Hematopoietic multipotent progenitor cell treated with erythropoietin and hydrocortisone succinate and interleukin-3 and kit ligand, for 4 days (in vitro differentiated cells): ENCODE measurements at regions not wholly inside any gene's neighbourhood (a gene's known extent, or its start where the extent isn't known, plus 50 kb on each side); places are given as distances from the start of the nearest gene placed in this dataset.
"Not testable (repeated sequence)": the region's sequence is repeated elsewhere in the genome, so short reads cannot be mapped to it uniquely, and the experiment has no call there.

Experiments
- DNase-seq: peaks from one replicate; pipeline ENCODE4 v3.0.0-alpha.2; 2015

DNA sequence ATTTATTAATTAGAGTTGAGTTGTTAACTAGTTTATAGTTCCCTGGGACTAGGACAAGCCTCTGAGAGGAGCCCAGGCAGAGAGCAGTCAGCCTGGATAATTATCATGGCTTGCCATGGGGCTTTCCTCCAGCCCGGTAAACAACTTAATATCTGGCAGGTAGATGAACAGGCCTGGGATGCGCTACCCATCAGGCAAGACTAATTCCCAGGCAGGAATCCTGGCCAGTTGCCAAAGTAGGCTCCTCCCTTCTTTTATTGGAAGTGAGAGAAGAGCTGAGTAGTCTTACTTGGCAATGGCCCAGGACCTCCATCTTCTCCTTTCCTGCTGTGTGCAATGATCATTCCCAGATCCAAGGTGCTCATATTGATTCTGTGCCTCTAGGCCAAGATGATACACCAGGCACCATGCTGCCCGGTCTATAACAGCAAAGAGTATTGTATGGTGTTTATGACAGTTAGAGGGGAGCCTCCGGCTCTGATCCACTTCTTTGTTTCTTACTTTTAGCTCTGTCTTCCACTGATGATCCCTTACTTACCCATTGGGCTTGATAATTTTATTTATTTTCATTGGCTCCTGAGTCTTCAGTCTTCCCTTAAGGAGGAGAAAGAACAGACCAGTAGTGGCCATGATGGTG, 408.7 kb downstream of the REEP3 start:
- no peak for DNase-seq

DNA sequence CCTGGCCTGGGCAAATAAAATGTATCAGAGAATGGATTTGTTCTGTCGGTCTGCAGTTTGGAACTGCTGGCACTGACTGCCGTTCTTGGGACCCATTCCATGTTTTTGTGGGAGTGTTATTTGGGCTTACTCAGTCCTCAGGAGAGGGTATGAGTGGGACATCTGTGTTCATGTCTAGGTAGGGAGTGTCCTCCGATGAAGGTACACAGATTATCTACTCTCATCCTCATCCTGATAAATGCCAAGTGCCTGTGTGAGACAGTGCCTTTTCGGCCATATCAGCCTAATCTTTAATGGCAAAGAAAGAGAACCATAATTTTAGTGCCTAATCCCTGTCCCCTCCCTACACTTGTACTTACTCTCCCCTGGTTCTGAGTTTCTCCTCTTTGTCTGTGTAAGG, 409.4 kb downstream of the REEP3 start:
- no peak for DNase-seq

DNA sequence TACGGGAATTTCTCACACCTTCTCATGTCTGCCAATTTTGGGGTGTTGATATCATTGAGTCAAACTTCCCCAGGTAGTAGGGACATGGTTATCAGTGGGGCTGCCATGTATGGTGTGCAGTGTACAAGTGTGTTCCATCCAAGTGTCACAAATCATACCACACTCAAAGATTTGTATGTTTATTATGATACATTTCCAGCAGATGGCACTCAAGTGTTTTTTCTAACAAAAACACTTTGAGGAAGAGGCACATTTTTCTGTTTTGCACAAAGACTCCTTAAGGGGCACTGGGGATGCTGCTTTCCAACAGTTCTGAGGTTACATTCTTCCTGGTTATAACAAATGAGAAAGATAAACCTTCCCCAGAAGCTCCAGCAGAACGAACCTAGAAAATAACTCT, 414.5 kb downstream of the REEP3 start:
- DNase-seq: peak; percentile 39

DNA sequence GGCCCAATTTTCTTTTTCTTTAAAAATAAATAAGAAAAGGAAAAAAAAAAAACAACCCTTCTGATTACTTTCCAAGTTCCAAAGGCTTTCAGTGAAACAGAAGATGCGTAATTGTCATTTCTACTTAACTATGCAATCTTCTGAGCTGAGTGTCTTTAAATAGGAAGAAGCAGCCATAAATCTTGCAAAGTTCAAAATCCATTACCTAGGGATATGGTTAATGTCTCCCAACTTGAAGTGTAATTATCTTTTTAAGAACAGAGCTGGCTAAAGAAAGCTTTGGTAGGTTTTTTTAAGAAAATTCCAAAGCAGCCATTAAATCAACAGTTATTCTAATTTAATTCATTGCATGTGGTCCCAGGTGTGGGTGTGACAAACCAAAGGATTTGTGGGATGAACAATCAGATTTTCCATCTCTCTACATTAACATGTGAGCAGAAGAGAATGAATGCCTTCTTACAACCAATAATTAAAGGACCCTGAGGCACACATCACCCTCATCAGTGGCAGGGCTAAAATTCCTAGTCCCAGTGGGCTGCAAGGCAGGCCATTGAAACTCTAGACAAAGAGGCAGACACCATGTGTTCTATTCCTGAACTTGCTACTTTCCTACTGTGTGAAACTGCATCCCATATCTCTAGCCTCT, 419.2 kb downstream of the REEP3 start:
- DNase-seq: no peak

DNA sequence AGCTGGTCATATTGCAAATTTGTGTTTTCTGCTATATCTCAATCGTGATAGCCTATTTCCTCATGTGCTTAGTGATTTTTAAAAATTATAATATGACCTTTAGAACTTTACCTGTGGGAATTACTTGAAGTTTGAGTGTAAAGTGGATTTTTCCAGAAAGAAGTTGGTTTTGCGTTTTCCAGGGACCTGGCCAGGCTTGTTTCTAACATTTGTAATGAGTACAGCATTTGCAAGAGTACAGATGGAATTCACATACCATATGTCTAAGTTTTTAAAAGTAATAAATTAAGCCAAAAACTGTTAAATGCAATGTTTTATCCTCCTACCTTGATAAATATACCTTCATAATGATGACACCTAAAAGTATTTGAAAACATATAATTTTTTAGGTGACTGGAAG, 443.2 kb downstream of the REEP3 start:
- DNase-seq: no peak

DNA sequence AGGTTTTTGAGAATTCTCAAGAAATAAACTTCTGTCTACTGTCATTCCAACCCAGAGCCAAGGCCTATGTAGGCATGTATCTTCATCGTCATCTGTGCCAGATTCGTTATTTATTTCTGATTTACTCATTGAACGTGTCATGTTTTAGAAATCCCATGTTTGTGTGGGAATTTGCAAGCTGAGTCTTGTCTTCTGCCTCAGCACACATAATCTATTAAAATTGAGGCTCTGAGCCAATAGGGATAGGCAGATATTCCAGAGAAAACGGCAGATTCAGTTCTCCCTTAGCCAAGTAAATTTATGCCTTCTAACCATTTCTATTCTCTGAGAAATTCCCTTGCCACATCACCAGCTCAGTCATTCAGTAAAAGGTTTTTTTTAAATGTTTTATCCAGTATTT, 444.6 kb downstream of the REEP3 start:
- DNase-seq: no peak

DNA sequence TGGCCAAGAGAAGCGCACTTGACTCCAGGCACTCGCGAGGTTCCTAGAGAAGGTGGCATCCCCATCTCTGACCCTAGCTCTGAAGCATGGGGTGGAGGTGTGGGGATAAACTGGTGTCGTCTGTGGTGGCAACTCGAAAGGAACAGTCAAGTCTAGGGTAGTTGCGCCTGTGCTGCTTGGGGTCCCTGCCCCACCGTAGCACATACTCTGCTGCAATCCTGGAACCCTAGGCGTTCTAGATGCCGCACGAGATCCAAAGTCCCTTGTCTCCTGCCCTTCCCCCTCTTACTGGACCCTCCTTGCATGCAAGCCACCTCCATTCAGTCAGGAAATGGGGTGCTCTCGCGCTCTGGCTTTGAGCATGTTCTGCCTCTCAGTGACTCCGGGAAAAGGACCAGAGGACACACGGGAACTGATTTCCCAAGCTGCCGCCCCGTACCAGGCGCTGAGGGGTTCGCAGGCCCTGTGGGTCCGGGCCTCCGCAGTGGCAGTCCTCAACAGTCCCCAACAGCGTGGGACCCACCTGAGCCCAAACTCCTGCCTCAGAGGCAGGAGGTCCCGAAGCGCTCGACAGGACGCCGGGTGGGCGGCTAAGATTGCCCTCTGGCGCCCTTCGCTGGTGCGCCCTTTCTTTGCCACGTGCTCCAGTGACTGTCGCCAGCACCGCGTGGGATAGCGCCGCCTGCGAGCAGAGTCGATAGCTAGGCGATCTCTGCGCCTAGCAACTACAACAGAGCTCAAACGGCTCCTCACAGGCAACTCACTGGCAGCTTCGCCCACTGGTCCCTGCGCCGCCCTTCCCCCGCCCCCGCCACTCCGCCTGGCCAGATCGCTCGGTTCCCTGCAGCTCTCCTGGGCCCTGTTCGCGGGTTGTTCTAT, 452.0 kb downstream of the REEP3 start:
- DNase-seq: no peak

DNA sequence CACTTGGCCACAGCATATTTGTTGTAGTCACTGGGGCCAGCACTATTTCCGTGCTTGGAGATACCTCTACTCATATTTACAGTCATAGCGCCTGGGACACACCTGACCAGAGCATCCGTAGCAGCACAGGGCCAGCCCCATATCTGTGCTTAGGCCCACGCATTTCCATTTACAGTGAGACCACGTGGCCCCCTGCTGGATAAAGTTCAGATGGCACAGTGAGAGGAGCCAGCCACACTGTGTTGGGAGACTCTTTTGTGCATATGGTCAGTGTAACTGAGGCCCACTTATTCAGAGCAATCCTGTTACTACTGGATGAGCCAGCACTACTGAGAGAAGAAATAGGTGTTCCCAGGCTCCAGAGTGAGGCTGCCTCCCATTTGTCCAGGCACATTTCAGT, 455.3 kb downstream of the REEP3 start:
- DNase-seq: peak; percentile 72

DNA sequence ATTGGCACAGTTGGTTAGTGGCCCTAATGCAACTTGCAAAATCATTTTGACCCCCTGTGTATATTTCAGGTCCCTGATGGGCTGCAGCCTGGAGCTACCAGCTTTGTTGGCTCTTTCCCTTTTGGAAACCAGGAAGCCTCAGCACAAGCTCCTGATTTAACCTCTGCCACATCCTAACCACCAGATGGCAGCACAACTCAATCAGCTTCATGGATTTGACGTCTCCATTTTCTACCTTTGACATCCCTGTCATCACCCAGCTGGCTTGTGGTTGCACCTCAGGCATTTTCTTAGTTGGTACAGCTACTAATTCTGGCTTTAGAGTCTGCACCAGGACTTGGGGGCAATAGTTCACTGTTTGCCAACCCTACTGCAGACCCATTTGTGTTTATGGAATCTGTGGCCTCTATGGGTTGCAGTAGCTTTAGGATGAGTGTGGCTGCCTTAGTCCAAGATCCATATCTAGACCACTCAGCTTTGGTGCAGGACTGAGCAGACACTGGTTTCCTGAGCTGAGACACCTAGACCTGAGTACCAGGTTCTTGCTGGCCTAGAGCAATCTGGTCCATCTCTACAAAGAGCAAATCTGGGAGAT, 456.2 kb downstream of the REEP3 start:
- peak; percentile 66 for DNase-seq

DNA sequence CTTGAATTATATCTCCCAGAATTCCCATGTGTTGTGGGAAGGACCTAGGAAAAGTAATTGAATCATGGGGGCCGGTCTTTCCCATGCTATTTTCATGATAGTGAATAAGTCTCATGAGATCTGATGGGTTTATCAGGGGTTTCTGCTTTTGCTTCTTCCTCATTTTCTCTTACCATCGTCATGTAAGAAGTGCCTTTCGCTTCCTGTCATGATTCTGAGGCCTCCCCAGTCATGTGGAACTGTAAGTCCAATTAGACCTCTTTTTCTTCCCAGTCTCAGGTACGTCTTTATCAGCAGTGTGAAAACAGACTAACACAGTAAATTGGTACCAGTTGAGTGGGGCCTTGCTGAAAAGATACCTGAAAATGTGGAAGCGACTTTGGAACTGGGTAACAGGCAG, 459.7 kb downstream of the REEP3 start:
- DNase-seq: not testable (repeated sequence)

DNA sequence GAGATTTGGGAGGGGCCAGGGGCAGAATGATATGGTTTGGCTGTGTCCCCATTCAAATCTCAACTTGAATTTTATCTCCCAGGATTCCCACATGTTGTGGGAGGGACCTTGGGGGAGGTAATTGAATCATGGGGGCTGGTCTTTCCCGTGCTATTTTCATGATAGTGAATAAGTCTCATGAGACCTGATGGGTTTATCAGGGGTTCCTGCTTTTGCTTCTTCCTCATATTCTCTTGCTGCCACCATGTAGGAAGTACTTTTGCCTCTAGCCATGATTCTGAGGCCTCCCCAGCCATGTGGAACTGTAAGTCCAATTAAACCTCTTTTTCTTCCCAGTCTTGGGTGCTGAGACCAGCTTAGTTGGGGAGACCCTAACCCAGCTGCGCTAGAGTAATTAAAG, 462.9 kb downstream of the REEP3 start:
- not testable (repeated sequence) for DNase-seq

DNA sequence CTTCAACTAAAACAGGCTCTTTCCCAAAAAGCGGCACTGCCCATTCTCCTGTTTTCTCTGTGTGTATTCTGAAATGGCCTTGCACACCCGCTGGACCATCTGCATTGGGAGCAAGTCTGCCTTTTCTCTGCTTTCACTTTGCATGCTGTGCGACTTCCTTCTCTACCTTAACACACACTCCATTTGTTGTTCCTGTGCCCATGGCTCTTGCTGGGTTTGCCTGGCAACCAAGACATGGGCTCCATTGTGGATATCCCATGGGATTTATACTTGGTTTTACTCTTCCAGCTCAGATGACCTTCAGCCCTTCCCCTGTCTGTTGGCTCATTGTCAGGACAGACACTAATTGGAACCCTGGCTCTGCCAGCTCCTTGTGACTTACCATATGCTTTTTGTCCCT, 465.3 kb downstream of the REEP3 start:
- no peak for DNase-seq

DNA sequence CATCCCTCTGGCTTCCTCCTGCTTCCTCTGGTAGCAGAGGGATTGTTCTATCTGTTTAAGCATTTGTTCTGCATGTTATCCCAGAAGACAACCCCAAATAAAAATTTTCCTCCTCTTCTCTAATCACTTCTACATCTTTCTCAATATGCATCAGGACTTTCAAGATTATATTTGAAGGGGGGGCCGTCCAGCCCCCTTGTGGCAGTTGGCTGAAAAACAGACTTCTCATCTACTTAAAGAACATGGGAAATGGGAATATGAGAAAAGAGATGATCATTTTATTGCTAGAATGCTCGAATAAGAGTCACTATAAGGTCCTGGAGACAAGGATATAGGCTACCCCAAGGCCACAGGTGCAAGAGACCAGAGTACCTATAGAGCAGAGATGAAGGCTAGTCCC, 466.0 kb downstream of the REEP3 start:
- no peak for DNase-seq

DNA sequence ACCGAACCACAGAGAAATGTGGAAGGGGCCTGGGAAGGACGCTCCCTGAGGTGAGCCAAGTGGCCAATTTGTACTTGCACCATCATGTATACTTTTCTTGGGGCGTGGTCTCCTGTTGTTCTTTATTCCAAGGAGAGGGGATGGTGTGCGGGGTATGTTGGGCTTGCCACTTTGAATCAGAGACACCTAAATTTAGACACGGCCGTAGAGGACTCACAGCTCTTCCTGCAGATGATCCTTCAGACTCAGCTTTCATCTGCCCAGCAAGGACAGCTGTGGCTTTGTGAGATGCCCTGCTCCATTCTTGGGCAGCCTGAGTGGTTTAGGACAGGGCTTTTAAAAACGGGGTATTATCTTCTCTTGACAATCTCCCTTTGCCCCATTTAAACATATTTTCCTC, 473.2 kb downstream of the REEP3 start:
- no peak for DNase-seq

DNA sequence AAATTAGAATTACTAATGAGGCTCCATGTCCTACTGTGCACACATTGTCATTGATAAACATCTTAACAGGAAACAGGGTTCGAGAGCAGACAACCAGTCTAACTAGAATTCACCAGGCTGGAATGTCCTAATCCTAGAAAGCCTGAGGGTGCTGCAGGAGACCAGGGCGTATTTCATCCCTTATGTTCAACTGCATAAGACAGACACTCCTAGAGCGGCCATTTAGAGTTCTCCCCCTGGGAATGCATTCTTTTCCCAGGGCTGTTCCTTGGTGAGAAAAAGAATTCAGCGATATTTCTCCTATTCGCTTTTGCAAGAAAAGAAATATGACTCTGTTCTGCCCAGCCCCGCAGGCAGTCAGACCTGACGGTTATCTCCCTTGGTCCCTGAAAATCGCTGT, 486.0 kb downstream of the REEP3 start:
- DNase-seq: no peak

DNA sequence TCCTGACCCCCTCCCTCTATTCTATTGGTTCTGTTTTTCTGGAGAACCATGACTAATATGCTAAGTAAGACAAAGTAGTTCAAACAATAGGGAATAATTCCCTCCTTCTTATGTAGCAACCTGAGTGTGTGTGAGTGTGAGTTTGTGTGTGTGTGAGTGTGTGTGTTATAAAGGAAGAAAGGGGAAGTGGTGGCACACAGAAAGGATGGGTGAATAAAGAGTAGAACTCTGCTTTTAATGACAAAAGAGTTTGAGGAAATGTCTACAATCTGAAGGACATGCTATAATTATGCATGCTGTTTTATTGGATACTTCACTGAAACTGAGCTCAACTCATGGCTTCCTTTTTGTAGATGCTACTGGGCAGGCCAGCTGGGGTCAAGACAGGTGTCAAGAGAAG, 489.5 kb downstream of the REEP3 start:
- no peak for DNase-seq

DNA sequence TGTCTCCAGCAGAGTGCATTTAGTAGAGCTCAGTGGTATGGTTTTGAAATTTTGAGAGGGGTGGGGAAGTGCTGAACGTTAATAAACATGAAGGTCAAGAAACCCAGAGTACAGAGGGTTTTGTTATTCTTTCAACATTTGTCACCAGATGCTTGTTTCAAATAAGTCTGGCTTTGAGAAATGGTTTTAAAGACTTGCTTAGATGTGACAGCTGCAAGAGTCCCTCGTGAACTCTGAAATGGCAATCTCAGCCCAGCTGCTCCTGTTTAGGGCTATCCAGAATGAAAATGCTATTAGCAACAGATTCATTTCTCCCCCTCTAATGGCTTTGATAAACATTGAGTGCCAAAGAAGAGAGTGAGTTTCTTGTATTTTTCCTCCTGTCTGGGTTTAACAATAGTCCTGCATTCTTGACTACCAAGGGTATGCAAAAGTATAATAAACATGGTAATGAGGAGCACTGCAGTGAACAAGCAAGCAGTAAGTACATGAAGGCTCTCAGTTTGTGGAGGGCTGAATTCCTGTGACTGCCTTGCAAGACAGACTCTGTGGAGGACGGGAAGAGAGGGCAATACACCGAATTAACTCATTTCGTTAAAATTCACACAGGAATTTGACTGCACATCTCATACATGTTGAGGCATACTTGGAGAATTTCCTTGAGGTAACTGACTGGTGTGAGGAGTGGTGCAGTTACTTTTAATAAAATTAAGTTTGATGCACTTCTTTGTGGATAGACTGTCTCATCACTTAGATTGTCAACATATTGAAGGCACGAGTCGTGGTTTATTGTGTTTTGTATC, 490.9 kb downstream of the REEP3 start:
- no peak for DNase-seq

DNA sequence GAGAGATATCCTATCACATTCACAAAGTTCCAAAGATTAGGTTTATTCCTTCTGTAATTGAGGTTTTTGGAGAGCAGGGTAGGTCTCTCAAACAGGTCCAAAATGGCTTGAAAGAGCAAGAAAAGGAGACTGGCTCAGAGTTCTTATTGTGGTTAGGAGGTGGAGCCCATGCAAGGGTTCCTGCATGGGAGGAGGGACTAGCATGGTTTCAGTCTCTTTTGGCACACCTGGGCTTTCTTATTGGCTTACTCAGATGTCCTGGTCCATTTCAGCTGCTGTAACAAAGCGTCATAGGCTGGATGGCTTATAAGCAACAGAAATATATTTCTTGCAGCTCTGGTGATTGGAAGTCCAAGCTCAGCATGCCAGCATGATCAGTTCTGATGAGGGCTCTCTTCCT, 493.1 kb downstream of the REEP3 start:
- DNase-seq: no peak

DNA sequence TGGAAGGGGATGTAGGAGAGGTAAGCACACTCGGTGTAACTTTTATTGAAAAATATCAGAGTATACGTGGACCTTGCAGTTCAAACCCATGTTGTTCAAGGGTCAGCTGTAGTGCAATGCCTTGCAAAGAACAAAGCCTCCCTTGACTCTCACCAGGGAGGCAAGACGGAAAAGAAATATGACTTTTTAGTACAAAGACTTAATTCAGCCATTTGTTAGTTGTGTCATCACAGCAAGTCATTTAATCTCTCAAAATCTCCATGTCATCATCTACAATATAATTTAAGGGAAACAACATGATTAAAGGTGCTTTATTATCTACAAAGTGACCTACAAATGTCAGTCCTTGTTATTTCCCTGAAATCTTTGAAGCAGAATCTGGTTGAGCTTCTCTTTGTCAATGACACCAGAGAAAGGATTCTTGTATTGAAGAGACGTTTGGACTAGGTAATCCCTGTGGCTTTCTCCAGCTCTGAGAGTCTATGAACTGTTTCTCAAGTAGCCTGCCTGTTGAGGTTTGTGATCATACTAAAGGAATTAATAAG, 502.8 kb downstream of the REEP3 start:
- no peak for DNase-seq

DNA sequence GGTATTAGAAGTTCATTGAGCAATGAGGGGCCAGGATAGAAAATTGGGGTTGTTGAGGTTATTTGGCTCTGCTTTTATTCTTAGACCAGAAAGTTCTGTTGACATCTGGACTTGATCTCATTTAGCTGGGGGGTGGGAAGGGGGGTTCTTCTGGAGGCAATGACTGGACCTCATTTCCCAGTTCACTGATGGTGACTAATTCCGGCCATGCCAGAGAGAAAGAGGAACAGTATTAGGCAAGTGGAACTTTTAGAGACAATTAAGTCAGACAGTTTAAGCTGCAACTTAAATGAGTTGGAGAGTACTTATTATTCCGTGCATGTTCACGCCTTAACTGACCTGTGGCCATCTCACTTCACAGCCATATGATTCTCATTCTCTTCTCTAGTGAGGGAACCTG, 512.5 kb downstream of the REEP3 start:
- no peak for DNase-seq

DNA sequence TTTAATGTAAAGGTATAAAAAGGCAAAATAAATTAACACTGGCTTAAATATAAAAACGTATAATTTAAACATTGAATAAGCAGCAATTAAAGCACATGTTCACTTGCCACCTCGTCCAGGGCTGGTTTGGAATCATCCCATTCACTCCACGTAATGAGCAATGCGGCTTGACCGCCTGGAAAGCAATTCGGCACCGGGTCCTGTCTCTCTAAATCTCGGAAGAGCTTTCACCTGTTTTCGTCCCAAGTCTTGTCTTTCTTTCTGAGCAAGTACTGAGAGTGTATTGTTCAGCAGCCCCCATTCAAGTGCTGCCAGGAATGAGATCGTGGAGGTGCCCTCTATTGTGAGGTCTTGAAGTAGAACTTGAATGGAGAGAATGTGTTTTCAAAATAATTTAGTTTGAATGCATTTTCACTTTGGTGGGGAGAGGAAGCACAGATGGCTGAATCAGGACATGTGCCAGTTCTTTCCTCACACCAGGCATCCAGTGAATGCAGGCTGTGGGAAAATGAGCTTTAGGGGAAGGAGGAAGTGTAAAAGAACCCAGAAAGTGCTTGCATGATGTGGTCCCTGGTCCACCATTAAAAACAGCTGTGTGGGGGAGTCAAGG, 515.2 kb downstream of the REEP3 start:
- peak; percentile 5 for DNase-seq

DNA sequence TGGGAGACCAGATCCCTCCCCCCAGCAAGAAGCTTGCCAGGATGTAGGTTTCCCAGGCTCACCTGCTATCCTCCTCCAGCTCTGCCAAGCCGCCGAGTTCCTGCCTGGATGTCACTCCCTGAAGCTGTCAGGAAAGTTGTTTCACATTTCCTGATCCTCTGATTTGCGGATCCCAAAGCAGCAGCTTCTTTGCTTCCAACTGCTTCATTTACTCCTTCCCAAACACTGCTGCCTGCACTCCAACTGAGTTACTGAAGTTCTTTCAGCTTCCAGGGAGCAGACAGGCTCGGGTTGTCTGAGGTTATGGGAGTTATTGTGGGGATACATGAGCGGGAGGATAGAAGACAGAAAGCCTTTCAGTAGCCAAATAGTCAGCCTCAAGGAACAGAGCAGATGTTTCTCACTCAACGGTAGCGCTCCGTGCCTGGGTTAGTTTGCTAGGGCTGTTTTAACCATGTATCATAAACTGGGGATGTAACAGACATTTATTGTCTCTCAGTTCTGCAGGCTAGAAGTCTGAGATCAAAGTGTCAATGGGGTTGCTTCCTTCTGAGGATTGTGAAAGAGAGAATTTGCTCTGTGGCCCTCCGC, 516.0 kb downstream of the REEP3 start:
- DNase-seq: no peak
